Retinal pigment epithelial cell (primary cell): ENCODE measurements at regions not wholly inside any gene's neighbourhood (a gene's known extent, or its start where the extent isn't known, plus 50 kb on each side); places are given as distances from the start of the nearest gene placed in this dataset.
A peak's percentile ranks its signal among the peaks of the same experiment; 100 is the strongest.

Experiments used
- DNase-seq: peaks from one replicate; pipeline ENCODE4 v3.0.0-alpha.2; 2010; ENCODE audit warnings: low read depth
- H3K4me3 ChIP-seq: 2 replicates; pipeline ENCODE4 v1.5.1; 2011; ENCODE audit warnings: mild to moderate bottlenecking, low read length, control low read depth, moderate library complexity
- CTCF ChIP-seq: conservative IDR thresholded peaks from 2 replicates; pipeline ENCODE4 v1.5.1; 2011; ENCODE audit warnings: low read depth, low read length, control low read depth, inconsistent platforms

GRCh38 chr20:24828992-24829648, 119.9 kb upstream of the CST7 start:
- TF ChIP-seq CTCF = no peak
- H3K4me3 ChIP-seq = no peak overlapping the region
- no peak for DNase-seq

GRCh38 chr20:24829649-24830370, 119.3 kb upstream of the CST7 start:
- TF ChIP-seq CTCF = no peak
- no peak for DNase-seq
- H3K4me3 ChIP-seq = no peak overlapping the region

GRCh38 chr20:24830649-24831048, 118.4 kb upstream of the CST7 start:
- no peak for DNase-seq
- TF ChIP-seq CTCF = no peak
- no peak overlapping the region for H3K4me3 ChIP-seq

GRCh38 chr20:24831232-24831631, 117.8 kb upstream of the CST7 start:
- H3K4me3 ChIP-seq = no peak overlapping the region
- no peak for TF ChIP-seq CTCF
- no peak for DNase-seq

- no peak for TF ChIP-seq CTCF
- no peak overlapping the region for H3K4me3 ChIP-seq
- no peak for DNase-seq
Measured at GRCh38 chr20:24832518-24832917, 116.6 kb upstream of the CST7 start.

- no peak for DNase-seq
- H3K4me3 ChIP-seq = no peak overlapping the region
- no peak for TF ChIP-seq CTCF
Measured at GRCh38 chr20:24833592-24833991, 115.5 kb upstream of the CST7 start.

- TF ChIP-seq CTCF = peak; percentile 14
- no peak overlapping the region for H3K4me3 ChIP-seq
- DNase-seq = no peak
Measured at GRCh38 chr20:24834310-24834709, 114.8 kb upstream of the CST7 start.
